Activated CD4-positive, alpha-beta T cell treated with anti-CD3 and anti-CD28 coated beads, Interleukin-2, amount 10 ng/mL, durations not matched to agents 24 days and 14 days (primary cell): ENCODE measurements at regions not wholly inside any gene's neighbourhood (a gene's known extent, or its start where the extent isn't known, plus 50 kb on each side); places are given as distances from the start of the nearest gene placed in this dataset.

Experiments
- DNase-seq: peaks from one replicate; pipeline ENCODE4 v3.0.0; 2022
- H3K27ac Mint-ChIP-seq: one replicate; pipeline ENCODE4 v1.8.0; 2022; ENCODE audit warnings: mild to moderate bottlenecking, mixed read lengths
- H3K27me3 Mint-ChIP-seq: one replicate; pipeline ENCODE4 v1.8.0; 2022; ENCODE audit warnings: mixed read lengths
- H3K36me3 Mint-ChIP-seq: one replicate; pipeline ENCODE4 v1.8.0; 2022; ENCODE audit warnings: low read depth, mild to moderate bottlenecking, mixed read lengths
- H3K4me1 Mint-ChIP-seq: one replicate; pipeline ENCODE4 v1.8.0; 2021; ENCODE audit warnings: mixed read lengths
- H3K4me3 Mint-ChIP-seq: one replicate; pipeline ENCODE4 v1.8.0; 2022; ENCODE audit warnings: mild to moderate bottlenecking, moderate library complexity, mixed read lengths
- H3K9me3 Mint-ChIP-seq: one replicate; pipeline ENCODE4 v1.8.0; 2021; ENCODE audit warnings: mixed read lengths
- intact Hi-C: fragments of 100-400 bp; cut with micrococcal nuclease; formaldehyde crosslinking; loops from one replicate; pipeline ENCODE4 v1.15.1; 2023

- H3K9me3 Mint-ChIP-seq = no peaks in the 10 kb centered on the region
- DNase-seq = no peak
- intact Hi-C loops = no loop called here
- peaks cover 2% of the 10 kb centered on the region for H3K4me1 Mint-ChIP-seq
- no peak overlapping the region for H3K4me3 Mint-ChIP-seq
- no peak overlapping the region for H3K27ac Mint-ChIP-seq
- H3K36me3 Mint-ChIP-seq = no peaks in the 10 kb centered on the region
- H3K27me3 Mint-ChIP-seq = no peaks in the 10 kb centered on the region
These were observed 213.7 kb upstream of the ZIC3 start for GRCh38 chrX:137352101-137352660.

GRCh38 chrX:137342969-137343368 is 223.0 kb upstream of the ZIC3 start:
- H3K4me1 Mint-ChIP-seq = no peaks in the 10 kb centered on the region
- no peaks in the 10 kb centered on the region for H3K36me3 Mint-ChIP-seq
- H3K9me3 Mint-ChIP-seq = no peaks in the 10 kb centered on the region
- H3K4me3 Mint-ChIP-seq = no peak overlapping the region
- no peaks in the 10 kb centered on the region for H3K27me3 Mint-ChIP-seq
- intact Hi-C loops = no loop called here
- no peak overlapping the region for H3K27ac Mint-ChIP-seq
- no peak for DNase-seq

- Mint-ChIP-seq H3K4me3 (no peak overlapping the region), H3K9me3 (peaks cover 7% of the 10 kb centered on the region), H3K27me3 (no peaks in the 10 kb centered on the region), H3K27ac (no peak overlapping the region), H3K36me3 (no peaks in the 10 kb centered on the region), H3K4me1 (no peaks in the 10 kb centered on the region)
- intact Hi-C loops = no loop called here
- peak; percentile 69 for DNase-seq
These were observed 252.3 kb upstream of the ZIC3 start for GRCh38 chrX:137313627-137314026.

- no peaks in the 10 kb centered on the region for H3K27me3 Mint-ChIP-seq
- no peak for DNase-seq
- H3K9me3 Mint-ChIP-seq = peaks cover 6% of the 10 kb centered on the region
- no peaks in the 10 kb centered on the region for H3K36me3 Mint-ChIP-seq
- H3K4me1 Mint-ChIP-seq = no peaks in the 10 kb centered on the region
- H3K4me3 Mint-ChIP-seq = no peak overlapping the region
- no peak overlapping the region for H3K27ac Mint-ChIP-seq
- intact Hi-C loops = no loop called here
These were observed 260.5 kb upstream of the ZIC3 start for GRCh38 chrX:137305404-137305803.

GRCh38 chrX:137297167-137297566 is 263.4 kb upstream of the GPR101 start:
- intact Hi-C loops = no loop called here
- Mint-ChIP-seq H3K36me3 (no peaks in the 10 kb centered on the region), H3K27me3 (no peaks in the 10 kb centered on the region), H3K4me3 (no peak overlapping the region), H3K9me3 (no peaks in the 10 kb centered on the region), H3K27ac (no peak overlapping the region), H3K4me1 (no peaks in the 10 kb centered on the region)
- DNase-seq = no peak

GRCh38 chrX:137290011-137290410 is 256.2 kb upstream of the GPR101 start:
- no peaks in the 10 kb centered on the region for H3K9me3 Mint-ChIP-seq
- H3K4me1 Mint-ChIP-seq = no peaks in the 10 kb centered on the region
- no peak overlapping the region for H3K27ac Mint-ChIP-seq
- H3K4me3 Mint-ChIP-seq = no peak overlapping the region
- no peak for DNase-seq
- H3K36me3 Mint-ChIP-seq = no peaks in the 10 kb centered on the region
- no peaks in the 10 kb centered on the region for H3K27me3 Mint-ChIP-seq
- intact Hi-C loops = no loop called here

GRCh38 chrX:137287191-137287590 is 253.4 kb upstream of the GPR101 start:
- Mint-ChIP-seq H3K4me1 (no peaks in the 10 kb centered on the region), H3K9me3 (no peaks in the 10 kb centered on the region), H3K36me3 (no peaks in the 10 kb centered on the region), H3K27me3 (no peaks in the 10 kb centered on the region), H3K4me3 (no peak overlapping the region), H3K27ac (no peak overlapping the region)
- DNase-seq = no peak
- intact Hi-C loops = no loop called here

GRCh38 chrX:137286423-137286822 is 252.6 kb upstream of the GPR101 start:
- no peak overlapping the region for H3K4me3 Mint-ChIP-seq
- intact Hi-C loops = no loop called here
- no peak for DNase-seq
- H3K27ac Mint-ChIP-seq = no peak overlapping the region
- no peaks in the 10 kb centered on the region for H3K27me3 Mint-ChIP-seq
- no peaks in the 10 kb centered on the region for H3K36me3 Mint-ChIP-seq
- no peaks in the 10 kb centered on the region for H3K4me1 Mint-ChIP-seq
- no peaks in the 10 kb centered on the region for H3K9me3 Mint-ChIP-seq

GRCh38 chrX:137278825-137279224 is 245.0 kb upstream of the GPR101 start:
- Mint-ChIP-seq H3K9me3 (no peaks in the 10 kb centered on the region), H3K36me3 (no peaks in the 10 kb centered on the region), H3K4me1 (no peaks in the 10 kb centered on the region), H3K27me3 (no peaks in the 10 kb centered on the region), H3K27ac (no peak overlapping the region), H3K4me3 (no peak overlapping the region)
- intact Hi-C loops = no loop called here
- DNase-seq = no peak

GRCh38 chrX:137263374-137263773 is 229.6 kb upstream of the GPR101 start:
- Mint-ChIP-seq H3K36me3 (no peaks in the 10 kb centered on the region), H3K9me3 (no peaks in the 10 kb centered on the region), H3K4me1 (no peaks in the 10 kb centered on the region), H3K4me3 (no peak overlapping the region), H3K27me3 (no peaks in the 10 kb centered on the region), H3K27ac (no peak overlapping the region)
- no peak for DNase-seq
- intact Hi-C loops = no loop called here

GRCh38 chrX:137245183-137245582 is 211.4 kb upstream of the GPR101 start:
- Mint-ChIP-seq H3K4me1 (no peaks in the 10 kb centered on the region), H3K4me3 (no peak overlapping the region), H3K27me3 (no peaks in the 10 kb centered on the region)

GRCh38 chrX:137236837-137237236 is 203.0 kb upstream of the GPR101 start:
- Mint-ChIP-seq H3K27me3 (no peaks in the 10 kb centered on the region), H3K4me1 (peaks cover 2% of the 10 kb centered on the region), H3K4me3 (no peak overlapping the region), H3K36me3 (no peaks in the 10 kb centered on the region), H3K27ac (no peak overlapping the region), H3K9me3 (no peaks in the 10 kb centered on the region)
- DNase-seq = no peak
- intact Hi-C loops = no loop called here

More at GRCh38 chrX:137245183-137245582, 211.4 kb upstream of the GPR101 start:
- Mint-ChIP-seq H3K36me3 (no peaks in the 10 kb centered on the region), H3K9me3 (no peaks in the 10 kb centered on the region), H3K27ac (no peak overlapping the region)
- no peak for DNase-seq
- intact Hi-C loops = no loop called here

GRCh38 chrX:137234651-137235402 is 201.0 kb upstream of the GPR101 start:
- Mint-ChIP-seq H3K36me3 (no peaks in the 10 kb centered on the region), H3K4me3 (no peak overlapping the region), H3K4me1 (peaks cover 2% of the 10 kb centered on the region), H3K27ac (no peak overlapping the region), H3K9me3 (no peaks in the 10 kb centered on the region), H3K27me3 (no peaks in the 10 kb centered on the region)
- intact Hi-C loops = no loop called here
- DNase-seq = peak; percentile 55

- intact Hi-C loops = no loop called here
- Mint-ChIP-seq H3K27me3 (no peaks in the 10 kb centered on the region), H3K9me3 (no peaks in the 10 kb centered on the region), H3K4me1 (peaks cover 2% of the 10 kb centered on the region), H3K27ac (no peak overlapping the region), H3K36me3 (no peaks in the 10 kb centered on the region), H3K4me3 (no peak overlapping the region)
- no peak for DNase-seq
These were observed 199.7 kb upstream of the GPR101 start for GRCh38 chrX:137233478-137233877.

GRCh38 chrX:137227151-137227550 is 193.4 kb upstream of the GPR101 start:
- Mint-ChIP-seq H3K4me3 (no peak overlapping the region), H3K27ac (no peak overlapping the region), H3K4me1 (no peaks in the 10 kb centered on the region), H3K9me3 (no peaks in the 10 kb centered on the region), H3K36me3 (no peaks in the 10 kb centered on the region), H3K27me3 (no peaks in the 10 kb centered on the region)
- DNase-seq = no peak
- intact Hi-C loops = no loop called here
